ENCODE measurements at regions not wholly inside any gene's neighbourhood (a gene's known extent, or its start where the extent isn't known, plus 50 kb on each side); places are given as distances from the start of the nearest gene placed in this dataset.

- TF ChIP-seq CTCF (IDR thresholded peaks at IDR 0.05) (no peak), POLR2A (IDR thresholded peaks at IDR 0.05) (no peak)
These were observed 137.8 kb downstream of the RWDD3 start for GRCh38 chr1:95371666-95372282.

All from thyroid gland (tissue), 4 donors.